ENCODE measurements at regions not wholly inside any gene's neighbourhood (a gene's known extent, or its start where the extent isn't known, plus 50 kb on each side); places are given as distances from the start of the nearest gene placed in this dataset.

DNA sequence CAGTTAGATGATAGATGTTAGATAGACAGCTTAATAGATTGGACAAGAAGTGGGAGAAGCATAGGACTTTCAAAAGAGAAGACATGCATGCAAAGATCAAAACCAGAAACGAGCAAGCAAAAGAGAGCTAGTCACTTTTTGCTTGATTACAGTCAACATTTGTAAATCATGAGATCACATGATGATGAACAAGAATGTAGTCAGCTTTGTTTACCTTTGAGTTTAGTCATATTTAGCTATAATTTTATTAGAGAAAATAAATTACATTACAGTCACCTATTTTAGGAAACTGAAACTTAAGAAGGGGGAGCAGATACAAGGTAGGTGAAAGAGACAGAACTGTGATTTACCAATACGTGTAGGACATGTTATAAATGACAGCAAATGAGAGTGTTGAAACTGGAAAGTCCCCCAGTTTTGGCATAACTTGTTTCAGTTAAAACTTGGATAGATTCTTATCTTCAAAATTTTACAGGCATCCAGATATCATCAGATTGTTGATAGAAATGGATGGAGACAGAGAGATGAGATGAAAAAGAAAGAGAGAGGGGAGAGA lies 1083.1 kb upstream of the PCDH10 start:
- no peak overlapping the region for H3K4ac ChIP-seq (ENCODE audit: low read depth, low read length)
- WGBS (ENCODE audit: extremely low coverage, insufficient read length, low lambda C conversion rate) = no CpG with 5 or more reads among the region's 2 CpGs
- no peak overlapping the region for H3T11ph ChIP-seq (ENCODE audit: low read length)
- H2BK5ac ChIP-seq (ENCODE audit: insufficient read length, low read length) = no peak overlapping the region
- Mint-ChIP-seq H3K27me3 (ENCODE audit: low read depth) (peaks cover 2% of the 10 kb centered on the region; the same call in 1 of the 2 replicates), H3K4me1 (peaks cover 0 to 4% of the 10 kb centered on the region in 2 experiments; a peak in 1 of 4 replicates), H3K4me3 (no peak overlapping the region), H3K27ac (no peak overlapping the region), H3K36me3 (ENCODE audit: insufficient read depth in 1 of 3, low read depth in 3 of 3) (peaks cover 2 to 24% (median 20%) of the 10 kb centered on the region in 3 experiments; a peak in 6 of 7 replicates), H3K9me3 (peaks cover 20 to 24% of the 10 kb centered on the region in 2 experiments)
- no peaks in the 10 kb centered on the region for H3K23me2 ChIP-seq (ENCODE audit: insufficient read length, low read depth, low read length, poor library complexity, severe bottlenecking)
- no peak overlapping the region for H3K18ac ChIP-seq (ENCODE audit: insufficient read length, low read depth, low read length)
- H3K4me1 ChIP-seq (ENCODE audit: insufficient read depth, low read length) = no peaks in the 10 kb centered on the region
- H2BK120ac ChIP-seq (ENCODE audit: low read depth, low read length, poor library complexity, severe bottlenecking) = no peak overlapping the region
- no peak overlapping the region for H2AFZ ChIP-seq (ENCODE audit: low read length)
- no peaks in the 10 kb centered on the region for H3K79me2 ChIP-seq (ENCODE audit: insufficient read depth, low read length)
- peaks cover 14% of the 10 kb centered on the region for H3K9me3 ChIP-seq (ENCODE audit: control insufficient read depth, low read depth, low read length)
- no peak for DNase-seq
- H3K9ac ChIP-seq (ENCODE audit: extremely low read depth, insufficient read length, low read length) = no peak overlapping the region
- no peak overlapping the region for H2BK20ac ChIP-seq (ENCODE audit: low read depth, low read length, poor library complexity, severe bottlenecking)
- H3K27ac ChIP-seq (ENCODE audit: insufficient read length, low read depth, low read length) = no peak overlapping the region
- H4K20me1 ChIP-seq (ENCODE audit: control insufficient read depth, insufficient read depth, insufficient read length) = no peaks in the 10 kb centered on the region
- no peaks in the 10 kb centered on the region for H3K79me1 ChIP-seq (ENCODE audit: insufficient read depth, low read depth, low read length, poor library complexity, severe bottlenecking)
- no peak overlapping the region for H3K4me2 ChIP-seq (ENCODE audit: insufficient read depth, insufficient read length, low read length)
- no peak overlapping the region for H4K91ac ChIP-seq (ENCODE audit: insufficient read length, low read depth, low read length)
- no peak overlapping the region for H2BK12ac ChIP-seq (ENCODE audit: insufficient read length, low read depth, low read length)
- H2BK15ac ChIP-seq (ENCODE audit: low read depth, low read length) = no peak overlapping the region
- H3K56ac ChIP-seq (ENCODE audit: insufficient read length, low read depth, low read length) = no peak overlapping the region
- no peak overlapping the region for H3K23ac ChIP-seq (ENCODE audit: insufficient read length, low read depth, low read length)
- H4K5ac ChIP-seq (ENCODE audit: insufficient read length, low read depth, low read length) = no peak overlapping the region
- H3K27me3 ChIP-seq (ENCODE audit: insufficient read depth, low read length) = no peaks in the 10 kb centered on the region
- H2AK5ac ChIP-seq (ENCODE audit: insufficient read length, low read length) = no peak overlapping the region
- TF ChIP-seq, protein P1, sequence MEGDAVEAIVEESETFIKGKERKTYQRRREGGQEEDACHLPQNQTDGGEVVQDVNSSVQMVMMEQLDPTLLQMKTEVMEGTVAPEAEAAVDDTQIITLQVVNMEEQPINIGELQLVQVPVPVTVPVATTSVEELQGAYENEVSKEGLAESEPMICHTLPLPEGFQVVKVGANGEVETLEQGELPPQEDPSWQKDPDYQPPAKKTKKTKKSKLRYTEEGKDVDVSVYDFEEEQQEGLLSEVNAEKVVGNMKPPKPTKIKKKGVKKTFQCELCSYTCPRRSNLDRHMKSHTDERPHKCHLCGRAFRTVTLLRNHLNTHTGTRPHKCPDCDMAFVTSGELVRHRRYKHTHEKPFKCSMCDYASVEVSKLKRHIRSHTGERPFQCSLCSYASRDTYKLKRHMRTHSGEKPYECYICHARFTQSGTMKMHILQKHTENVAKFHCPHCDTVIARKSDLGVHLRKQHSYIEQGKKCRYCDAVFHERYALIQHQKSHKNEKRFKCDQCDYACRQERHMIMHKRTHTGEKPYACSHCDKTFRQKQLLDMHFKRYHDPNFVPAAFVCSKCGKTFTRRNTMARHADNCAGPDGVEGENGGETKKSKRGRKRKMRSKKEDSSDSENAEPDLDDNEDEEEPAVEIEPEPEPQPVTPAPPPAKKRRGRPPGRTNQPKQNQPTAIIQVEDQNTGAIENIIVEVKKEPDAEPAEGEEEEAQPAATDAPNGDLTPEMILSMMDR (conservative IDR thresholded peaks at IDR 0.05) = no peak
- no peak overlapping the region for H4K8ac ChIP-seq (replicated peaks; ENCODE audit: insufficient read length, low read depth, low read length)
- no peak overlapping the region for H3K14ac ChIP-seq (ENCODE audit: insufficient read depth, low read length)
